Hindlimb muscle (tissue), 1 donor: ENCODE measurements at regions not wholly inside any gene's neighbourhood (a gene's known extent, or its start where the extent isn't known, plus 50 kb on each side); places are given as distances from the start of the nearest gene placed in this dataset.

Experiments used
- DNase-seq: peaks from one replicate; pipeline ENCODE4 v3.0.0-alpha.2; 2013

- DNase-seq: no peak
Measured at GRCh38 chr10:59088912-59089573, 87.4 kb upstream of the PHYHIPL start.

GRCh38 chr10:59090817-59091622 lies 85.4 kb upstream of the PHYHIPL start:
- no peak for DNase-seq

- no peak for DNase-seq
Measured at GRCh38 chr10:59093461-59093860, 83.0 kb upstream of the PHYHIPL start.

- DNase-seq: no peak
Measured at GRCh38 chr10:59096631-59097030, 79.8 kb upstream of the PHYHIPL start.

- peak; percentile 43 for DNase-seq
Measured at GRCh38 chr10:59098387-59098786, 78.1 kb upstream of the PHYHIPL start.

GRCh38 chr10:59098831-59099452 lies 77.5 kb upstream of the PHYHIPL start:
- DNase-seq: peak; percentile 48

- peak; percentile 76 for DNase-seq
Measured at GRCh38 chr10:59099481-59099880, 77.0 kb upstream of the PHYHIPL start.

- DNase-seq: no peak
Measured at GRCh38 chr10:59102394-59102793, 74.0 kb upstream of the PHYHIPL start.

GRCh38 chr10:59104186-59104585 lies 72.3 kb upstream of the PHYHIPL start:
- DNase-seq: no peak

GRCh38 chr10:59106441-59106840 lies 70.0 kb upstream of the PHYHIPL start:
- no peak for DNase-seq

- DNase-seq: no peak
Measured at GRCh38 chr10:59107147-59107546, 69.3 kb upstream of the PHYHIPL start.

GRCh38 chr10:59108296-59108870 lies 68.1 kb upstream of the PHYHIPL start:
- no peak for DNase-seq

GRCh38 chr10:59108886-59109288 lies 67.6 kb upstream of the PHYHIPL start:
- DNase-seq: no peak

GRCh38 chr10:59109826-59110225 lies 66.6 kb upstream of the PHYHIPL start:
- no peak for DNase-seq

- no peak for DNase-seq
Measured at GRCh38 chr10:59124187-59124586, 52.3 kb upstream of the PHYHIPL start.

- peak; percentile 68 for DNase-seq
Measured at GRCh38 chr10:59125666-59126065, 50.8 kb upstream of the PHYHIPL start.

GRCh38 chr10:59126261-59126660 lies 50.2 kb upstream of the PHYHIPL start:
- peak; percentile 20 for DNase-seq
